GM12892 (cell line): ENCODE measurements at regions not wholly inside any gene's neighbourhood (a gene's known extent, or its start where the extent isn't known, plus 50 kb on each side); places are given as distances from the start of the nearest gene placed in this dataset.

Experiments
- POLR2A ChIP-seq: IDR thresholded peaks from 2 replicates; pipeline ENCODE4 v1.6.1; 2011; ENCODE audit warnings: low read depth, low read length, control low read depth
- POLR2AphosphoS5 ChIP-seq: IDR thresholded peaks from 2 replicates; pipeline ENCODE4 v1.6.1; 2011; ENCODE audit warnings: low read depth, low read length, control low read depth
- TAF1 ChIP-seq: IDR thresholded peaks from 2 replicates; pipeline ENCODE4 v1.6.1; 2011; ENCODE audit warnings: low read depth, mild to moderate bottlenecking, control low read depth, low read length, borderline replicate concordance

- TF ChIP-seq POLR2A: no peak
- TF ChIP-seq TAF1: no peak
- no peak for TF ChIP-seq POLR2AphosphoS5
These were observed 107.4 kb upstream of the ID2 start for GRCh38 chr2:8574196-8575037.
